GOT3 (cell line): ENCODE measurements at regions not wholly inside any gene's neighbourhood (a gene's known extent, or its start where the extent isn't known, plus 50 kb on each side); places are given as distances from the start of the nearest gene placed in this dataset.
"Not testable (repeated sequence)": the region's sequence is repeated elsewhere in the genome, so short reads cannot be mapped to it uniquely, and the experiment has no call there.

Source experiments
- DNase-seq: peaks from one replicate; lab custom pipeline; 2025; ENCODE audit warnings: mixed read lengths; lab: John Stamatoyannopoulos, UW

GRCh38 chr3:30297112-30297511, 309.3 kb upstream of the TGFBR2 start:
- DNase-seq, result no peak

GRCh38 chr3:30299674-30300385, 306.6 kb upstream of the TGFBR2 start:
- DNase-seq, result no peak

GRCh38 chr3:30300809-30301208, 305.6 kb upstream of the TGFBR2 start:
- no peak for DNase-seq

GRCh38 chr3:30302027-30302426, 304.4 kb upstream of the TGFBR2 start:
- DNase-seq, result no peak

GRCh38 chr3:30303770-30304169, 302.6 kb upstream of the TGFBR2 start:
- DNase-seq, result no peak

GRCh38 chr3:30305021-30305420, 301.4 kb upstream of the TGFBR2 start:
- no peak for DNase-seq

- no peak for DNase-seq
Measured at GRCh38 chr3:30306896-30307295, 299.5 kb upstream of the TGFBR2 start.

GRCh38 chr3:30307372-30307950, 298.9 kb upstream of the TGFBR2 start:
- no peak for DNase-seq

- DNase-seq, result no peak
Measured at GRCh38 chr3:30308131-30308530, 298.3 kb upstream of the TGFBR2 start.

GRCh38 chr3:30309961-30310954, 296.1 kb upstream of the TGFBR2 start:
- DNase-seq, result no peak

- DNase-seq, result no peak
Measured at GRCh38 chr3:30311781-30312180, 294.6 kb upstream of the TGFBR2 start.

GRCh38 chr3:30313840-30314239, 292.6 kb upstream of the TGFBR2 start:
- no peak for DNase-seq

- DNase-seq, result no peak
Measured at GRCh38 chr3:30314757-30315325, 291.6 kb upstream of the TGFBR2 start.

GRCh38 chr3:30315447-30315846, 291.0 kb upstream of the TGFBR2 start:
- no peak for DNase-seq

- DNase-seq, result no peak
Measured at GRCh38 chr3:30317561-30317960, 288.8 kb upstream of the TGFBR2 start.

- no peak for DNase-seq
Measured at GRCh38 chr3:30318110-30318509, 288.3 kb upstream of the TGFBR2 start.

- DNase-seq, result no peak
Measured at GRCh38 chr3:30319713-30320112, 286.7 kb upstream of the TGFBR2 start.

GRCh38 chr3:30320392-30320791, 286.0 kb upstream of the TGFBR2 start:
- DNase-seq, result no peak

GRCh38 chr3:30321065-30321464, 285.3 kb upstream of the TGFBR2 start:
- no peak for DNase-seq

GRCh38 chr3:30323649-30324048, 282.8 kb upstream of the TGFBR2 start:
- not testable (repeated sequence) for DNase-seq

GRCh38 chr3:30324587-30324986, 281.8 kb upstream of the TGFBR2 start:
- DNase-seq, result no peak

GRCh38 chr3:30327976-30328375, 278.4 kb upstream of the TGFBR2 start:
- not testable (repeated sequence) for DNase-seq
